ENCODE measurements at regions not wholly inside any gene's neighbourhood (a gene's known extent, or its start where the extent isn't known, plus 50 kb on each side); places are given as distances from the start of the nearest gene placed in this dataset.

- ChIA-PET CTCF (ENCODE audit: partially characterized antibody) (no interaction called here), POLR2A (ENCODE audit: partially characterized antibody) (no interaction called here)
- no peak overlapping the region for H3K4me2 ChIP-seq (ENCODE audit: insufficient read depth in 1 of 2, low read depth in 2 of 2, low read length in 2 of 2)
- H3K9me3 ChIP-seq (ENCODE audit: insufficient read depth in 2 of 2, low read depth in 1 of 2, low read length in 1 of 2), result peaks cover 0 to 4% of the 10 kb centered on the region in 2 experiments; a peak in 1 of 4 replicates
- H2BK5ac ChIP-seq (ENCODE audit: low read depth, low read length), result no peak overlapping the region
- no peak for FAIRE-seq
- H4K20me1 ChIP-seq (replicated peaks in 1 of 2; ENCODE audit: control insufficient read depth in 1 of 2, insufficient read depth in 2 of 2, low read length in 2 of 2), result no peaks in the 10 kb centered on the region
- H2BK120ac ChIP-seq (replicated peaks; ENCODE audit: low read depth, low read length), result no peak overlapping the region
- no peak overlapping the region for H2BK15ac ChIP-seq (ENCODE audit: low read length)
- no peak overlapping the region for H3K23ac ChIP-seq (ENCODE audit: insufficient read length)
- no peaks in the 10 kb centered on the region for H3K36me3 ChIP-seq (ENCODE audit: control insufficient read depth in 2 of 4, insufficient read depth in 4 of 4, low read length in 3 of 4)
- no peak overlapping the region for H4K91ac ChIP-seq (replicated peaks; ENCODE audit: insufficient read length, low read length)
- no peak for DNase-seq (ENCODE audit: low read depth in 1 of 2, low spot score in 2 of 2)
- H3K14ac ChIP-seq (ENCODE audit: insufficient read length), result no peak overlapping the region
- no peak overlapping the region for H3K18ac ChIP-seq (ENCODE audit: extremely low read depth, low read length)
- no peak overlapping the region for H2BK20ac ChIP-seq (ENCODE audit: low read length)
- no peak overlapping the region for H2BK12ac ChIP-seq (ENCODE audit: low read depth, low read length)
- peaks cover 8% of the 10 kb centered on the region; the same call in 1 of the 2 replicates for H3K23me2 ChIP-seq (ENCODE audit: low read depth, low read length)
- no peak overlapping the region for H2AFZ ChIP-seq (ENCODE audit: low read length)
- H2AK5ac ChIP-seq (ENCODE audit: low read depth, low read length), result no peak overlapping the region
- H3K27ac ChIP-seq (ENCODE audit: low read depth, low read length), result no peak overlapping the region
- H3K4me3 ChIP-seq (ENCODE audit: extremely low read depth in 1 of 4, insufficient read depth in 2 of 4, low read depth in 3 of 4, low read length in 4 of 4), result no peak overlapping the region
- WGBS, 2 experiments (ENCODE audit: extremely low coverage in 1 of 2, insufficient coverage in 1 of 2, insufficient read length in 1 of 2, insufficient replicate concordance in 2 of 2, low coverage in 1 of 2, low lambda C conversion rate in 2 of 2, missing lambda C conversion rate in 1 of 2), result 93% methylated on average over 3 of the region's 3 CpGs; no CpG with 5 or more reads in 1 of the 2 experiments
- H3K4ac ChIP-seq (replicated peaks; ENCODE audit: insufficient read length, low read depth, low read length), result no peak overlapping the region
- H3K4me1 ChIP-seq (replicated peaks in 1 of 4; ENCODE audit: control insufficient read depth in 3 of 4, insufficient read depth in 4 of 4, low read length in 3 of 4), result peaks cover 0 to 5% (median 3%) of the 10 kb centered on the region in 4 experiments; a peak in 4 of 7 replicates
- H3K27me3 ChIP-seq (replicated peaks in 1 of 4; ENCODE audit: control insufficient read depth in 3 of 4, extremely low read depth in 1 of 4, insufficient read depth in 3 of 4, low read length in 3 of 4), result peaks cover 1 to 14% (median 13%) of the 10 kb centered on the region in 4 experiments
- H3K9ac ChIP-seq (replicated peaks in 1 of 4; ENCODE audit: extremely low read depth in 1 of 4, low read depth in 3 of 4, low read length in 3 of 4), result no peak overlapping the region
- no peaks in the 10 kb centered on the region for H3K79me1 ChIP-seq (ENCODE audit: low read depth, low read length)
- H4K5ac ChIP-seq (ENCODE audit: insufficient read length, low read depth, low read length), result no peak overlapping the region
- no peak overlapping the region for H3K56ac ChIP-seq (replicated peaks; ENCODE audit: insufficient read length, low read depth, low read length)
- H4K8ac ChIP-seq (ENCODE audit: extremely low read depth, insufficient read depth, low read length), result no peak overlapping the region
- H3K79me2 ChIP-seq (ENCODE audit: control insufficient read depth in 1 of 2, insufficient read depth in 2 of 2, low read length in 2 of 2), result no peaks in the 10 kb centered on the region
- TF ChIP-seq EP300 (IDR thresholded peaks at IDR 0.05; ENCODE audit: borderline replicate concordance in 1 of 2, low read depth in 2 of 2, low read length in 2 of 2) (no peak), CREB1 (IDR thresholded peaks at IDR 0.05) (no peak), GABPA (IDR thresholded peaks at IDR 0.05; ENCODE audit: borderline replicate concordance, insufficient read depth, low read length) (no peak), BRCA1 (IDR thresholded peaks at IDR 0.05; ENCODE audit: low read depth, low read length) (no peak), JUN (IDR thresholded peaks at IDR 0.05; ENCODE audit: low read depth, low read length) (no peak), USF2 (IDR thresholded peaks at IDR 0.05; ENCODE audit: low read length) (no peak), BCL11A (IDR thresholded peaks at IDR 0.05; ENCODE audit: low read depth in 2 of 2, low read length in 2 of 2) (no peak), JUND (IDR thresholded peaks at IDR 0.05; ENCODE audit: low read length) (no peak), SUZ12 (IDR thresholded peaks at IDR 0.05; ENCODE audit: low read length) (no peak), EGR1 (IDR thresholded peaks at IDR 0.05; ENCODE audit: borderline replicate concordance, low read depth, low read length) (no peak), CBX5 (IDR thresholded peaks at IDR 0.05; ENCODE audit: low read depth, low read length) (no peak)
These were observed 126.0 kb upstream of the ZNF507 start for GRCh38 chr19:32219392-32219791.
